ENCODE measurements at regions not wholly inside any gene's neighbourhood (a gene's known extent, or its start where the extent isn't known, plus 50 kb on each side); places are given as distances from the start of the nearest gene placed in this dataset.

- Histone ChIP-seq H3K27ac (no peak overlapping the region), H3K36me3 (no peaks in the 10 kb centered on the region), H3K4me3 (ENCODE audit: low read depth, low read length) (no peak overlapping the region), H3K9me3 (ENCODE audit: severe bottlenecking) (no peaks in the 10 kb centered on the region), H3K27me3 (ENCODE audit: insufficient read depth, low read depth, severe bottlenecking) (no peaks in the 10 kb centered on the region)
- TF ChIP-seq CTCF (IDR thresholded peaks at IDR 0.05; ENCODE audit: low read depth, low read length): no peak
- DNase-seq: no peak
These were observed 64.0 kb upstream of the CERS6 start for GRCh38 chr2:168392024-168392423.

- H3K9me3 ChIP-seq (ENCODE audit: severe bottlenecking): no peaks in the 10 kb centered on the region
- no peak for DNase-seq
- no peaks in the 10 kb centered on the region for H3K27me3 ChIP-seq (ENCODE audit: insufficient read depth, low read depth, severe bottlenecking)
These were observed 63.3 kb upstream of the CERS6 start for GRCh38 chr2:168392797-168393196.

GRCh38 chr2:168394262-168394661 lies 61.8 kb upstream of the CERS6 start:
- Histone ChIP-seq H3K27me3 (ENCODE audit: insufficient read depth, low read depth, severe bottlenecking) (no peaks in the 10 kb centered on the region), H3K27ac (no peak overlapping the region), H3K36me3 (no peaks in the 10 kb centered on the region), H3K4me3 (ENCODE audit: low read depth, low read length) (no peak overlapping the region), H3K9me3 (ENCODE audit: severe bottlenecking) (no peaks in the 10 kb centered on the region)
- TF ChIP-seq CTCF (IDR thresholded peaks at IDR 0.05; ENCODE audit: low read depth, low read length): no peak
- DNase-seq: no peak

More at GRCh38 chr2:168392797-168393196, 63.3 kb upstream of the CERS6 start:
- Histone ChIP-seq H3K36me3 (no peaks in the 10 kb centered on the region), H3K27ac (no peak overlapping the region), H3K4me3 (ENCODE audit: low read depth, low read length) (no peak overlapping the region)
- no peak for TF ChIP-seq CTCF (IDR thresholded peaks at IDR 0.05; ENCODE audit: low read depth, low read length)

GRCh38 chr2:168396131-168396530 lies 59.9 kb upstream of the CERS6 start:
- Histone ChIP-seq H3K4me3 (ENCODE audit: low read depth, low read length) (no peak overlapping the region), H3K9me3 (ENCODE audit: severe bottlenecking) (no peaks in the 10 kb centered on the region), H3K27ac (no peak overlapping the region), H3K27me3 (ENCODE audit: insufficient read depth, low read depth, severe bottlenecking) (no peaks in the 10 kb centered on the region), H3K36me3 (no peaks in the 10 kb centered on the region)
- no peak for DNase-seq
- no peak for TF ChIP-seq CTCF (IDR thresholded peaks at IDR 0.05; ENCODE audit: low read depth, low read length)

- no peaks in the 10 kb centered on the region for H3K9me3 ChIP-seq (ENCODE audit: severe bottlenecking)
- no peak overlapping the region for H3K4me3 ChIP-seq (ENCODE audit: low read depth, low read length)
- H3K27ac ChIP-seq: no peak overlapping the region
- no peaks in the 10 kb centered on the region for H3K36me3 ChIP-seq
- DNase-seq: no peak
- H3K27me3 ChIP-seq (ENCODE audit: insufficient read depth, low read depth, severe bottlenecking): no peaks in the 10 kb centered on the region
- TF ChIP-seq CTCF (IDR thresholded peaks at IDR 0.05; ENCODE audit: low read depth, low read length): no peak
These were observed 58.4 kb upstream of the CERS6 start for GRCh38 chr2:168397629-168398028.

- Histone ChIP-seq H3K27ac (no peak overlapping the region), H3K36me3 (no peaks in the 10 kb centered on the region), H3K4me3 (ENCODE audit: low read depth, low read length) (no peak overlapping the region), H3K27me3 (ENCODE audit: insufficient read depth, low read depth, severe bottlenecking) (no peaks in the 10 kb centered on the region), H3K9me3 (ENCODE audit: severe bottlenecking) (no peaks in the 10 kb centered on the region)
- TF ChIP-seq CTCF (IDR thresholded peaks at IDR 0.05; ENCODE audit: low read depth, low read length): no peak
- no peak for DNase-seq
These were observed 55.0 kb upstream of the CERS6 start for GRCh38 chr2:168401048-168401556.

Data from WERI-Rb-1 (cell line).